ENCODE measurements at regions not wholly inside any gene's neighbourhood (a gene's known extent, or its start where the extent isn't known, plus 50 kb on each side); places are given as distances from the start of the nearest gene placed in this dataset.

- no peak for DNase-seq (ENCODE audit: low spot score)
Observed at GRCh38 chr5:112626715-112627114, 111.0 kb upstream of the APC start.

- no peak for DNase-seq (ENCODE audit: low spot score)
Observed at GRCh38 chr5:112628214-112628980, 109.3 kb upstream of the APC start.

- no peak for DNase-seq (ENCODE audit: low spot score)
Observed at GRCh38 chr5:112630246-112631009, 107.3 kb upstream of the APC start.

GRCh38 chr5:112634166-112634565 is 103.5 kb upstream of the APC start:
- DNase-seq (ENCODE audit: low spot score): no peak

- no peak for DNase-seq (ENCODE audit: low spot score)
Observed at GRCh38 chr5:112634796-112635195, 102.9 kb upstream of the APC start.

- no peak for DNase-seq (ENCODE audit: low spot score)
Observed at GRCh38 chr5:112635276-112635675, 102.4 kb upstream of the APC start.

- DNase-seq (ENCODE audit: low spot score): no peak
Observed at GRCh38 chr5:112635771-112636731, 101.6 kb upstream of the APC start.

GRCh38 chr5:112636751-112637150 is 100.9 kb upstream of the APC start:
- no peak for DNase-seq (ENCODE audit: low spot score)

- no peak for DNase-seq (ENCODE audit: low spot score)
Observed at GRCh38 chr5:112637343-112637742, 100.3 kb upstream of the APC start.

- DNase-seq (ENCODE audit: low spot score): no peak
Observed at GRCh38 chr5:112640546-112640945, 97.1 kb upstream of the APC start.

GRCh38 chr5:112641515-112642110 is 96.1 kb upstream of the APC start:
- DNase-seq (ENCODE audit: low spot score): no peak

- no peak for DNase-seq (ENCODE audit: low spot score)
Observed at GRCh38 chr5:112642885-112643284, 94.8 kb upstream of the APC start.

GRCh38 chr5:112643339-112643971 is 94.2 kb upstream of the APC start:
- no peak for DNase-seq (ENCODE audit: low spot score)

- DNase-seq (ENCODE audit: low spot score): no peak
Observed at GRCh38 chr5:112646139-112646936, 91.3 kb upstream of the APC start.

- DNase-seq (ENCODE audit: low spot score): no peak
Observed at GRCh38 chr5:112647428-112647827, 90.3 kb upstream of the APC start.

- DNase-seq (ENCODE audit: low spot score): no peak
Observed at GRCh38 chr5:112648264-112648663, 89.4 kb upstream of the APC start.

- peak; percentile 33 for DNase-seq (ENCODE audit: low spot score)
Observed at GRCh38 chr5:112649882-112650281, 87.8 kb upstream of the APC start.

- DNase-seq (ENCODE audit: low spot score): no peak
Observed at GRCh38 chr5:112653638-112654205, 84.0 kb upstream of the APC start.

GRCh38 chr5:112655513-112655912 is 82.2 kb upstream of the APC start:
- no peak for DNase-seq (ENCODE audit: low spot score)

- DNase-seq (ENCODE audit: low spot score): no peak
Observed at GRCh38 chr5:112656451-112656850, 81.2 kb upstream of the APC start.

Data from LoVo (cell line).